MM.1S (cell line): ENCODE measurements at regions not wholly inside any gene's neighbourhood (a gene's known extent, or its start where the extent isn't known, plus 50 kb on each side); places are given as distances from the start of the nearest gene placed in this dataset.

ENCODE experiments used
- CTCF ChIP-seq: fragments of 300-600 bp; sonication (generic); IDR thresholded peaks from 2 replicates; pipeline ENCODE4 v1.5.1; 2016; ENCODE audit warnings: antibody characterized with exemption, low read length, mixed read lengths
- EZH2 ChIP-seq: fragments of 300-600 bp; sonication (generic); optimal IDR thresholded peaks from 2 replicates; pipeline ENCODE3; 2017; ENCODE audit warnings: low read depth, mild to moderate bottlenecking, antibody characterized with exemption, low read length, mixed read lengths
- EZH2phosphoT487 ChIP-seq: fragments of 300-600 bp; sonication (generic); IDR thresholded peaks from 2 replicates; pipeline ENCODE4 v1.6.1; 2018; ENCODE audit warnings: antibody characterized with exemption, low read length

GRCh38 chr5:13994621-13995253, 50.2 kb upstream of the DNAH5 start:
- TF ChIP-seq CTCF: no peak
- TF ChIP-seq EZH2phosphoT487: no peak
- no peak for TF ChIP-seq EZH2
